AG10803 (cell line): ENCODE measurements at regions not wholly inside any gene's neighbourhood (a gene's known extent, or its start where the extent isn't known, plus 50 kb on each side); places are given as distances from the start of the nearest gene placed in this dataset.

ENCODE experiments used
- DNase-seq: peaks from one replicate; pipeline ENCODE4 v3.0.0; 2010; ENCODE audit warnings: low read depth
- H3K4me3 ChIP-seq: 2 replicates; pipeline ENCODE4 v1.5.1; 2011; ENCODE audit warnings: mild to moderate bottlenecking, low read length, control low read depth
- TF ChIP-seq, protein P1 (sequence below): conservative IDR thresholded peaks from 2 replicates; pipeline ENCODE4 v1.5.1; 2011; ENCODE audit warnings: mild to moderate bottlenecking, low read length, control low read depth, inconsistent platforms

- DNase-seq: no peak
- TF ChIP-seq, protein P1, sequence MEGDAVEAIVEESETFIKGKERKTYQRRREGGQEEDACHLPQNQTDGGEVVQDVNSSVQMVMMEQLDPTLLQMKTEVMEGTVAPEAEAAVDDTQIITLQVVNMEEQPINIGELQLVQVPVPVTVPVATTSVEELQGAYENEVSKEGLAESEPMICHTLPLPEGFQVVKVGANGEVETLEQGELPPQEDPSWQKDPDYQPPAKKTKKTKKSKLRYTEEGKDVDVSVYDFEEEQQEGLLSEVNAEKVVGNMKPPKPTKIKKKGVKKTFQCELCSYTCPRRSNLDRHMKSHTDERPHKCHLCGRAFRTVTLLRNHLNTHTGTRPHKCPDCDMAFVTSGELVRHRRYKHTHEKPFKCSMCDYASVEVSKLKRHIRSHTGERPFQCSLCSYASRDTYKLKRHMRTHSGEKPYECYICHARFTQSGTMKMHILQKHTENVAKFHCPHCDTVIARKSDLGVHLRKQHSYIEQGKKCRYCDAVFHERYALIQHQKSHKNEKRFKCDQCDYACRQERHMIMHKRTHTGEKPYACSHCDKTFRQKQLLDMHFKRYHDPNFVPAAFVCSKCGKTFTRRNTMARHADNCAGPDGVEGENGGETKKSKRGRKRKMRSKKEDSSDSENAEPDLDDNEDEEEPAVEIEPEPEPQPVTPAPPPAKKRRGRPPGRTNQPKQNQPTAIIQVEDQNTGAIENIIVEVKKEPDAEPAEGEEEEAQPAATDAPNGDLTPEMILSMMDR: no peak
- no peak overlapping the region for H3K4me3 ChIP-seq
These were observed 78.3 kb downstream of the CMPK2 start for GRCh38 chr2:6787376-6787775.

- no peak overlapping the region for H3K4me3 ChIP-seq
- TF ChIP-seq, protein P1: no peak
- no peak for DNase-seq
These were observed 77.1 kb downstream of the CMPK2 start for GRCh38 chr2:6788614-6789013.

DNA sequence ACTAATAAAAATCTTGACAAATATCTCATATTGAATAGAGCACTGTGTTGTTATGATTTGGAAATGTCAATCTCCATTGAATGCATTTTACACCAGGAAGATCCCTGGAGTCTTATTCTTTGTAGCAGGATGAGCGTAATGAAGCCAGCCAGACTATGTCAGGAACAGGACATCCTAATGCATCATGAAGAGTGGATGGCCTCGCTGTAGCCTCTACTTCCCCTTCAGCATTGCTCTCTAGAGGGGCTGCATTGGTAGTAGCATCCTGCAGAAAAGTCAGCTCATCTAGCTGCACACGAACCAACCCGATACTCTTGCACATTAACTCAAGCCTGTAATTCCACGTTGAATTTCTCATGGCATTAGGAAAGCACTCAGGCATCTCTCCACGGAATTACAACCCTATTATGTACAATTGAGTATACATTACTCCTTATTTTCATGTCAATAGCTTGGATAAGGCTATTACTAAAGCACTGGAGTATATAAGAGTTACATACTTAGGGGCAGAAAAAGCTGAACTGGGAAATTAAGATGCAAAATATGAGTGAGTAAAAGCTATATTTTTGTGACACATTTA is 76.1 kb downstream of the CMPK2 start:
- no peak for DNase-seq
- no peak overlapping the region for H3K4me3 ChIP-seq
- TF ChIP-seq, protein P1: no peak

- H3K4me3 ChIP-seq: no peak overlapping the region
- no peak for DNase-seq
- TF ChIP-seq, protein P1: no peak
These were observed 74.0 kb downstream of the CMPK2 start for GRCh38 chr2:6791682-6792081.

DNA sequence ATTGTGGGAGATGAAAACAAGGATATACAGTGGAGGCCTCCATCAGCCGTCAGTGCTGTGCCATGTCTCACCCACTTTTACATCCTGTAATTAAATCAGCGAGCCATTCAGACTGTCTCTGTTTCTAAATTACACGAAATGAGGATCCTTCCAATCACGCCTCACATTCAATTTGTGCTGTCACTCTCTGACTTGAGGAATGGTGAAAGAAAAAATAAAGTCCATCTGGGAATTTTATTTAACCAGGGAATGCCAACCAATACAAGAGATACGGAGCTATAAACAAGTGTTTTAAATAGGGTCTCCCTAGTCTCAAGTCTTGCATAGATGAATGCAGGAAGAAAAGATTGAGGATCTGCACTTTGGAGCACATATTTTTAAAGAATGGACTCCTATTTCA is 72.8 kb downstream of the CMPK2 start:
- TF ChIP-seq, protein P1: no peak
- DNase-seq: no peak
- H3K4me3 ChIP-seq: no peak overlapping the region

GRCh38 chr2:6793371-6793770 is 72.3 kb downstream of the CMPK2 start:
- TF ChIP-seq, protein P1: no peak
- DNase-seq: no peak
- H3K4me3 ChIP-seq: no peak overlapping the region

DNA sequence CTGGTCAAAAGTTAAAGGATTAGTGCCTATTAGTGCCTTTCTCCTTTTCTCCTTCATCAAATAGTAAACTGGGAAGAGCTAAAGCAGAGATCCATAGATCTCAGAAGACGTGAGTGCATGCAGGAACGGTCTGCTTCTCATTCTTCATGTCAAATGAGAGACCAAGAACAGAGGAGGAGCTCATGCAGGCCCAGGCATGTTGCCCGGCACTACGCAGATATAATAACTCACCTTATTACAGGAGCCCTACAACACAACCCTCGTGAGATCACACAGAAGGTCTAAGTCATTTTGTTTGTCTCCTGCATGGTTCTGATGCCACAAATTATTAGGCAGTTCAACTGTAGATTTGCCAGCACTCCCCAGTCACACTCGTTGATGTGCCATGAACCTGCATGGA is 71.8 kb downstream of the CMPK2 start:
- H3K4me3 ChIP-seq: no peak overlapping the region
- TF ChIP-seq, protein P1: no peak
- no peak for DNase-seq
